ENCODE measurements at regions not wholly inside any gene's neighbourhood (a gene's known extent, or its start where the extent isn't known, plus 50 kb on each side); places are given as distances from the start of the nearest gene placed in this dataset.

GRCh38 chr6:103080497-103080896 lies 1687.0 kb downstream of the GRIK2 start:
- Mint-ChIP-seq H3K27me3 (no peaks in the 10 kb centered on the region), H3K27ac (no peak overlapping the region), H3K4me3 (no peak overlapping the region), H3K36me3 (no peaks in the 10 kb centered on the region), H3K9me3 (no peaks in the 10 kb centered on the region), H3K4me1 (ENCODE audit: unreplicated experiment) (no peaks in the 10 kb centered on the region)
- no peak for TF ChIP-seq CTCF (conservative IDR thresholded peaks at IDR 0.05)
- DNase-seq (ENCODE audit: extremely low spot score, unreplicated experiment): no peak

GRCh38 chr6:103079867-103080266 lies 1686.4 kb downstream of the GRIK2 start:
- H3K36me3 Mint-ChIP-seq: no peaks in the 10 kb centered on the region
- H3K4me3 Mint-ChIP-seq: no peak overlapping the region
- H3K27me3 Mint-ChIP-seq: no peaks in the 10 kb centered on the region
- no peak for DNase-seq (ENCODE audit: extremely low spot score, unreplicated experiment)
- H3K9me3 Mint-ChIP-seq: no peaks in the 10 kb centered on the region
- H3K4me1 Mint-ChIP-seq (ENCODE audit: unreplicated experiment): no peaks in the 10 kb centered on the region
- TF ChIP-seq CTCF (conservative IDR thresholded peaks at IDR 0.05): no peak
- no peak overlapping the region for H3K27ac Mint-ChIP-seq

- Mint-ChIP-seq H3K4me3 (no peak overlapping the region), H3K36me3 (peaks cover 2% of the 10 kb centered on the region), H3K27ac (no peak overlapping the region), H3K4me1 (ENCODE audit: unreplicated experiment) (no peaks in the 10 kb centered on the region), H3K27me3 (no peaks in the 10 kb centered on the region), H3K9me3 (peaks cover 6% of the 10 kb centered on the region)
- TF ChIP-seq CTCF (conservative IDR thresholded peaks at IDR 0.05): no peak
- no peak for DNase-seq (ENCODE audit: extremely low spot score, unreplicated experiment)
Measured at GRCh38 chr6:103062136-103062535, 1668.6 kb downstream of the GRIK2 start.

GRCh38 chr6:103047567-103047966 lies 1654.1 kb downstream of the GRIK2 start:
- no peaks in the 10 kb centered on the region for H3K27me3 Mint-ChIP-seq
- H3K4me1 Mint-ChIP-seq (ENCODE audit: unreplicated experiment): no peaks in the 10 kb centered on the region
- no peaks in the 10 kb centered on the region for H3K9me3 Mint-ChIP-seq
- H3K36me3 Mint-ChIP-seq: no peaks in the 10 kb centered on the region
- no peak for DNase-seq (ENCODE audit: extremely low spot score, unreplicated experiment)
- TF ChIP-seq CTCF (conservative IDR thresholded peaks at IDR 0.05): no peak
- H3K27ac Mint-ChIP-seq: no peak overlapping the region
- H3K4me3 Mint-ChIP-seq: no peak overlapping the region

GRCh38 chr6:103042336-103042735 lies 1648.8 kb downstream of the GRIK2 start:
- H3K27me3 Mint-ChIP-seq: no peaks in the 10 kb centered on the region
- no peaks in the 10 kb centered on the region for H3K4me1 Mint-ChIP-seq (ENCODE audit: unreplicated experiment)
- no peak for DNase-seq (ENCODE audit: extremely low spot score, unreplicated experiment)
- TF ChIP-seq CTCF (conservative IDR thresholded peaks at IDR 0.05): no peak
- no peaks in the 10 kb centered on the region for H3K36me3 Mint-ChIP-seq
- no peaks in the 10 kb centered on the region for H3K9me3 Mint-ChIP-seq
- H3K4me3 Mint-ChIP-seq: no peak overlapping the region
- H3K27ac Mint-ChIP-seq: no peak overlapping the region

GRCh38 chr6:103036846-103037245 lies 1643.3 kb downstream of the GRIK2 start:
- H3K36me3 Mint-ChIP-seq: no peaks in the 10 kb centered on the region
- no peak overlapping the region for H3K27ac Mint-ChIP-seq
- H3K4me3 Mint-ChIP-seq: no peak overlapping the region
- no peak for TF ChIP-seq CTCF (conservative IDR thresholded peaks at IDR 0.05)
- H3K27me3 Mint-ChIP-seq: no peaks in the 10 kb centered on the region
- DNase-seq (ENCODE audit: extremely low spot score, unreplicated experiment): no peak
- no peaks in the 10 kb centered on the region for H3K9me3 Mint-ChIP-seq
- H3K4me1 Mint-ChIP-seq (ENCODE audit: unreplicated experiment): no peaks in the 10 kb centered on the region

Measured in type B pancreatic cell (in vitro differentiated cells).